ENCODE measurements at regions not wholly inside any gene's neighbourhood (a gene's known extent, or its start where the extent isn't known, plus 50 kb on each side); places are given as distances from the start of the nearest gene placed in this dataset.
A peak's percentile ranks its signal among the peaks of the same experiment; 100 is the strongest.

- no peak for TF ChIP-seq CTCF (conservative IDR thresholded peaks at IDR 0.05)
- H3K27ac ChIP-seq = no peak overlapping the region
These were observed 261.8 kb downstream of the TBC1D4 start for GRCh38 chr13:75220238-75220542.

- TF ChIP-seq CTCF (conservative IDR thresholded peaks at IDR 0.05) = peak; percentile 97
- H3K27ac ChIP-seq = no peak overlapping the region
These were observed 262.3 kb downstream of the TBC1D4 start for GRCh38 chr13:75219479-75220237.

- TF ChIP-seq CTCF (conservative IDR thresholded peaks at IDR 0.05) = no peak
These were observed 264.0 kb downstream of the TBC1D4 start for GRCh38 chr13:75217949-75218348.

GRCh38 chr13:75216038-75216437, 265.9 kb downstream of the TBC1D4 start:
- no peak overlapping the region for H3K27ac ChIP-seq

More at GRCh38 chr13:75217949-75218348, 264.0 kb downstream of the TBC1D4 start:
- H3K27ac ChIP-seq = no peak overlapping the region

GRCh38 chr13:75214846-75215245, 267.1 kb downstream of the TBC1D4 start:
- no peak overlapping the region for H3K27ac ChIP-seq
- no peak for TF ChIP-seq CTCF (conservative IDR thresholded peaks at IDR 0.05)

More at GRCh38 chr13:75216038-75216437, 265.9 kb downstream of the TBC1D4 start:
- TF ChIP-seq CTCF (conservative IDR thresholded peaks at IDR 0.05) = no peak

GRCh38 chr13:75202981-75203380, 279.0 kb downstream of the TBC1D4 start:
- TF ChIP-seq CTCF (conservative IDR thresholded peaks at IDR 0.05) = no peak
- H3K27ac ChIP-seq = no peak overlapping the region

- no peak for TF ChIP-seq CTCF (conservative IDR thresholded peaks at IDR 0.05)
- no peak overlapping the region for H3K27ac ChIP-seq
These were observed 284.2 kb downstream of the TBC1D4 start for GRCh38 chr13:75197803-75198202.
